ENCODE measurements at regions not wholly inside any gene's neighbourhood (a gene's known extent, or its start where the extent isn't known, plus 50 kb on each side); places are given as distances from the start of the nearest gene placed in this dataset.

DNA sequence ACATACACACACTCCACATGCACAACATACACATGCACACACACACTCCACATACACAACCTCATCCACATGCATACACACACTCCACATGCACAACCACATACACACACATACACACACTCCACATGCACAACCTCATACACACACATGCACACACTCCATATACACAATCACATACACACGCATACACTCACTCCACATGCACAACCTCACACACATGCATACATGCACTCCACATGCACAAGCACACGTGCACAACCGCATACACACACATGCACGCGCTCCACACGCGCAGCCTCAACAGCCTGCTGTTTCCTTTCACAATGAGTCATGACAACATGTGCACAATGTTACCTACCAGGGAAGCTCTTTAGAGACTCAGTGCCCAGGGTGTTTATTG lies 61.2 kb upstream of the TMEM132C start:
- TF ChIP-seq, protein P1, sequence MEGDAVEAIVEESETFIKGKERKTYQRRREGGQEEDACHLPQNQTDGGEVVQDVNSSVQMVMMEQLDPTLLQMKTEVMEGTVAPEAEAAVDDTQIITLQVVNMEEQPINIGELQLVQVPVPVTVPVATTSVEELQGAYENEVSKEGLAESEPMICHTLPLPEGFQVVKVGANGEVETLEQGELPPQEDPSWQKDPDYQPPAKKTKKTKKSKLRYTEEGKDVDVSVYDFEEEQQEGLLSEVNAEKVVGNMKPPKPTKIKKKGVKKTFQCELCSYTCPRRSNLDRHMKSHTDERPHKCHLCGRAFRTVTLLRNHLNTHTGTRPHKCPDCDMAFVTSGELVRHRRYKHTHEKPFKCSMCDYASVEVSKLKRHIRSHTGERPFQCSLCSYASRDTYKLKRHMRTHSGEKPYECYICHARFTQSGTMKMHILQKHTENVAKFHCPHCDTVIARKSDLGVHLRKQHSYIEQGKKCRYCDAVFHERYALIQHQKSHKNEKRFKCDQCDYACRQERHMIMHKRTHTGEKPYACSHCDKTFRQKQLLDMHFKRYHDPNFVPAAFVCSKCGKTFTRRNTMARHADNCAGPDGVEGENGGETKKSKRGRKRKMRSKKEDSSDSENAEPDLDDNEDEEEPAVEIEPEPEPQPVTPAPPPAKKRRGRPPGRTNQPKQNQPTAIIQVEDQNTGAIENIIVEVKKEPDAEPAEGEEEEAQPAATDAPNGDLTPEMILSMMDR (IDR thresholded peaks at IDR 0.05 in 8 of 11, conservative IDR thresholded peaks at IDR 0.05 in 3 of 11) = no peak
- no peak for TF ChIP-seq POLR2AphosphoS5 (IDR thresholded peaks at IDR 0.05)
